ENCODE measurements at regions not wholly inside any gene's neighbourhood (a gene's known extent, or its start where the extent isn't known, plus 50 kb on each side); places are given as distances from the start of the nearest gene placed in this dataset.

DNA sequence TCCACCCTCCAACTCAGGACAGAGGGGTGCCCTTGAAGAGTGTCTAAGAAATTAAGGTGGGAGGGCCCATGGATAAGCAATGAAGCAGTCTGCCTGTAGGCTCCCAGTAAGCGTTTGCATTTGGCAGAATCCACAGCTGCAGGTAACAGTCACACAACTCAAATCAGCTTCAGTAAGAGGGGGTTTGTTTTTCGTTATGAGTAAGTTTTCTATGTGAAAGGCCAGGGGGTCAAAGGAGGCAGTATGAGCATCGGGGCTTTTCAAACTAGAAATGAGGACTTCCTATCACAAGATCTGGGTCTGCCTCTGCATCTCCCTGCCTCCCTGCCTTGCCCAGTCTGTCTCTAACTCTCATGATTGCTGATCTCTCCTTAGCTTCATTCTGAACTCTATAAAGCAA, 128.1 kb upstream of the CCL2 start:
- Histone ChIP-seq H3K9ac (ENCODE audit: insufficient read depth, low read depth, low read length) (no peak overlapping the region), H3K27ac (ENCODE audit: extremely low read length, insufficient read depth, low read length) (no peak overlapping the region), H3K4me1 (ENCODE audit: insufficient read depth, low read length) (no peaks in the 10 kb centered on the region), H4K20me1 (ENCODE audit: insufficient read depth, low read length) (no peaks in the 10 kb centered on the region), H3K36me3 (replicated peaks in 1 of 2; ENCODE audit: control insufficient read depth in 1 of 2, insufficient read depth in 2 of 2, low read length in 2 of 2) (no peaks in the 10 kb centered on the region), H3K4me2 (ENCODE audit: low read depth, low read length) (no peak overlapping the region), H2AFZ (ENCODE audit: low read length) (no peak overlapping the region), H3K4me3 (replicated peaks in 1 of 3; ENCODE audit: insufficient read depth in 1 of 3, low read depth in 2 of 3, low read length in 3 of 3) (no peak overlapping the region), H3K79me2 (ENCODE audit: insufficient read depth, low read length) (no peaks in the 10 kb centered on the region), H3K27me3 (ENCODE audit: control insufficient read depth in 1 of 2, insufficient read depth in 2 of 2, low read length in 2 of 2) (no peaks in the 10 kb centered on the region; a peak in 1 of 5 replicates), H3K9me3 (ENCODE audit: low read length) (no peaks in the 10 kb centered on the region)
- FAIRE-seq, result no peak
- in situ Hi-C loops (cut with HindIII; ENCODE audit: extremely low pct_ligation_motif_present, low pct_unique_long_range_greater_than_20kb), result no loop called here
- intact Hi-C loops (cut with micrococcal nuclease; ENCODE audit: unreplicated experiment), result no loop called here
- BruUV-seq (replicated peaks), result no TSS peak
- no peak for TF ChIP-seq ZNF468 (CRISPR knock-in tag; IDR thresholded peaks at IDR 0.05)
- no peak for TF ChIP-seq NBN (conservative IDR thresholded peaks at IDR 0.05)
- no peak for TF ChIP-seq PHF20 (CRISPR knock-in tag; IDR thresholded peaks at IDR 0.05)
- TF ChIP-seq ZSCAN12 (CRISPR knock-in tag; IDR thresholded peaks at IDR 0.05), result no peak
- TF ChIP-seq EP300 (IDR thresholded peaks at IDR 0.05; ENCODE audit: low read depth in 2 of 2, low read length in 2 of 2), result no peak
- no peak for TF ChIP-seq EP300 (CRISPR knock-in tag; IDR thresholded peaks at IDR 0.05; ENCODE audit: borderline replicate concordance)
- TF ChIP-seq HNRNPK (IDR thresholded peaks at IDR 0.05; ENCODE audit: low read depth, low read length, poor library complexity, severe bottlenecking), result no peak
- TF ChIP-seq BORCS8-MEF2B (CRISPR knock-in tag; IDR thresholded peaks at IDR 0.05), result no peak
- no peak for TF ChIP-seq ZBTB38 (CRISPR knock-in tag; IDR thresholded peaks at IDR 0.05)
- TF ChIP-seq ZNF747 (CRISPR knock-in tag; IDR thresholded peaks at IDR 0.05; ENCODE audit: borderline replicate concordance), result no peak
- no peak for TF ChIP-seq ZBTB21 (CRISPR knock-in tag; IDR thresholded peaks at IDR 0.05)
- no peak for TF ChIP-seq GZF1 (CRISPR knock-in tag; IDR thresholded peaks at IDR 0.05)
- TF ChIP-seq, protein P1, sequence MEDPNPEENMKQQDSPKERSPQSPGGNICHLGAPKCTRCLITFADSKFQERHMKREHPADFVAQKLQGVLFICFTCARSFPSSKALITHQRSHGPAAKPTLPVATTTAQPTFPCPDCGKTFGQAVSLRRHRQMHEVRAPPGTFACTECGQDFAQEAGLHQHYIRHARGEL (CRISPR knock-in tag; IDR thresholded peaks at IDR 0.05), result no peak
- TF ChIP-seq KAT7 (CRISPR knock-in tag; IDR thresholded peaks at IDR 0.05; ENCODE audit: borderline replicate concordance), result no peak
- 0% methylated on average over 3 of the region's 3 CpGs for WGBS (ENCODE audit: low lambda C conversion rate)
- DNase-seq (ENCODE audit: low spot score), result no peak
- CTCF ChIA-PET (ENCODE audit: low intra/inter-chr PET ratio, low total read pairs), result no interaction called here
- ATAC-seq, result no peak
- POLR2A ChIA-PET, result no interaction called here

Data from HepG2 (cell line).